ENCODE measurements at regions not wholly inside any gene's neighbourhood (a gene's known extent, or its start where the extent isn't known, plus 50 kb on each side); places are given as distances from the start of the nearest gene placed in this dataset.

GRCh38 chr19:31770223-31770622 is 421.0 kb upstream of the TSHZ3 start:
- TF ChIP-seq CTCF (IDR thresholded peaks at IDR 0.05) (no peak), POLR2AphosphoS5 (IDR thresholded peaks at IDR 0.05; ENCODE audit: insufficient read depth in 1 of 2, low read depth in 1 of 2) (no peak), POLR2A (IDR thresholded peaks at IDR 0.05) (no peak)
